GM23248 (cell line): ENCODE measurements at regions not wholly inside any gene's neighbourhood (a gene's known extent, or its start where the extent isn't known, plus 50 kb on each side); places are given as distances from the start of the nearest gene placed in this dataset.

Source experiments
- EZH2 ChIP-seq: fragments of 200-600 bp; sonication (generic); IDR thresholded peaks from 2 replicates; pipeline ENCODE4 v1.6.1; 2018; ENCODE audit warnings: antibody characterized with exemption, mild to moderate bottlenecking; ENCODE audit not compliant: insufficient read depth, poor library complexity, severe bottlenecking
- EZH2phosphoT487 ChIP-seq: fragments of 200-600 bp; sonication (generic); IDR thresholded peaks from 2 replicates; pipeline ENCODE4 v1.6.1; 2018; ENCODE audit warnings: antibody characterized with exemption, moderate library complexity, mild to moderate bottlenecking, low read depth; ENCODE audit not compliant: insufficient read depth

DNA sequence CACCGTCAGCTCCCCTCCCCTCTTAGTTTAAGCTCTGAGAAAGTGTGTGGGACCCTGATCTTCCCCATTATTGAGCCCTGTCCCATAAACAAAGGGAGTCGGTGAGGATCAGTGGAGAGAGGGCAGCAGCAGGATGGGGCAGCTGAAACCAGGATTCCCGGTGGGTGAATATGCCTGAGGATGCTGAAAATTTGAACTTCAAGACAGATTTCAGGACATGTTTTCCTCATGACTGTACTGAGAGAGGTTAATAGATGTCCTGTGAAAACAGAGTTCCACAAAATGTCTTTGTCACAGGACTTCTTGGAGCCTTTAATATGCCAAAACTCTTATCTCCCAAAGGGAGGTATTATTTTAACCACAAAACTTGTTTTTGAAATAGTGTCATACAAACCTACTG, 53.5 kb upstream of the SLC22A16 start:
- TF ChIP-seq EZH2 (no peak), EZH2phosphoT487 (no peak)
